ENCODE measurements at regions not wholly inside any gene's neighbourhood (a gene's known extent, or its start where the extent isn't known, plus 50 kb on each side); places are given as distances from the start of the nearest gene placed in this dataset.
A peak's percentile ranks its signal among the peaks of the same experiment; 100 is the strongest.

GRCh38 chr13:56752636-56753035 is 388.1 kb upstream of the PRR20A start:
- no peak overlapping the region for H2AK5ac ChIP-seq (ENCODE audit: low read depth, low read length)
- no peak overlapping the region for H3K18ac ChIP-seq (ENCODE audit: extremely low read depth, low read length)
- no peak overlapping the region for H3K23ac ChIP-seq (ENCODE audit: insufficient read length)
- no peak overlapping the region for H2BK12ac ChIP-seq (ENCODE audit: low read depth, low read length)
- no peak overlapping the region for H2BK5ac ChIP-seq (ENCODE audit: low read depth, low read length)
- 92% methylated on average over 1 of the region's 1 CpG; no CpG with 5 or more reads in 1 of the 2 experiments for WGBS, 2 experiments (ENCODE audit: extremely low coverage in 1 of 2, insufficient coverage in 1 of 2, insufficient read length in 1 of 2, insufficient replicate concordance in 2 of 2, low coverage in 1 of 2, low lambda C conversion rate in 2 of 2, missing lambda C conversion rate in 1 of 2)
- no peak overlapping the region for H3K4me3 ChIP-seq (ENCODE audit: extremely low read depth in 1 of 4, insufficient read depth in 2 of 4, low read depth in 3 of 4, low read length in 4 of 4)
- peak overlapping the region; percentile 76; the same call in 1 of the 2 replicates for H2AFZ ChIP-seq (ENCODE audit: low read length)
- no peak overlapping the region for H3K9ac ChIP-seq (replicated peaks in 1 of 4; ENCODE audit: extremely low read depth in 1 of 4, low read depth in 3 of 4, low read length in 3 of 4)
- H3K14ac ChIP-seq (ENCODE audit: insufficient read length), result no peak overlapping the region
- H3K27me3 ChIP-seq (replicated peaks in 1 of 4; ENCODE audit: control insufficient read depth in 3 of 4, extremely low read depth in 1 of 4, insufficient read depth in 3 of 4, low read length in 3 of 4), result no peaks in the 10 kb centered on the region
- no peaks in the 10 kb centered on the region for H3K79me1 ChIP-seq (ENCODE audit: low read depth, low read length)
- H3K23me2 ChIP-seq (ENCODE audit: low read depth, low read length), result no peaks in the 10 kb centered on the region
- H4K5ac ChIP-seq (ENCODE audit: insufficient read length, low read depth, low read length), result no peak overlapping the region
- no peak overlapping the region for H2BK120ac ChIP-seq (replicated peaks; ENCODE audit: low read depth, low read length)
- no peaks in the 10 kb centered on the region for H4K20me1 ChIP-seq (replicated peaks in 1 of 2; ENCODE audit: control insufficient read depth in 1 of 2, insufficient read depth in 2 of 2, low read length in 2 of 2)
- no peak for DNase-seq (ENCODE audit: low read depth in 1 of 2, low spot score in 2 of 2)
- ChIA-PET CTCF (ENCODE audit: partially characterized antibody) (interaction anchor here (0.6 to 1.0 kb wide), 4 partner anchors 13 to 871 kb away, joined by 3 to 4 read pairs (median 3); no protein-coding TSS in a partner anchor), POLR2A (ENCODE audit: partially characterized antibody) (no interaction called here)
- H3K4ac ChIP-seq (replicated peaks; ENCODE audit: insufficient read length, low read depth, low read length), result no peak overlapping the region
- no peak for FAIRE-seq
- H3K36me3 ChIP-seq (ENCODE audit: control insufficient read depth in 2 of 4, insufficient read depth in 4 of 4, low read length in 3 of 4), result no peaks in the 10 kb centered on the region
- H2BK15ac ChIP-seq (ENCODE audit: low read length), result no peak overlapping the region
- no peaks in the 10 kb centered on the region for H3K79me2 ChIP-seq (ENCODE audit: control insufficient read depth in 1 of 2, insufficient read depth in 2 of 2, low read length in 2 of 2)
- H3K9me3 ChIP-seq (ENCODE audit: insufficient read depth in 2 of 2, low read depth in 1 of 2, low read length in 1 of 2), result no peaks in the 10 kb centered on the region
- H3K4me1 ChIP-seq (replicated peaks in 1 of 4; ENCODE audit: control insufficient read depth in 3 of 4, insufficient read depth in 4 of 4, low read length in 3 of 4), result no peaks in the 10 kb centered on the region
- H2BK20ac ChIP-seq (ENCODE audit: low read length), result no peak overlapping the region
- H4K91ac ChIP-seq (replicated peaks; ENCODE audit: insufficient read length, low read length), result no peak overlapping the region
- no peak overlapping the region for H4K8ac ChIP-seq (ENCODE audit: extremely low read depth, insufficient read depth, low read length)
- no peak overlapping the region for H3K27ac ChIP-seq (ENCODE audit: low read depth, low read length)
- H3K4me2 ChIP-seq (ENCODE audit: insufficient read depth in 1 of 2, low read depth in 2 of 2, low read length in 2 of 2), result no peak overlapping the region
- no peak overlapping the region for H3K56ac ChIP-seq (replicated peaks; ENCODE audit: insufficient read length, low read depth, low read length)
- TF ChIP-seq EP300 (IDR thresholded peaks at IDR 0.05; ENCODE audit: borderline replicate concordance in 1 of 2, low read depth in 2 of 2, low read length in 2 of 2) (no peak), SAP30 (IDR thresholded peaks at IDR 0.05; ENCODE audit: insufficient read depth, insufficient replicate concordance, low read length) (no peak), JUND (IDR thresholded peaks at IDR 0.05; ENCODE audit: low read length) (no peak), E2F6 (IDR thresholded peaks at IDR 0.05) (no peak), POLR2AphosphoS5 (IDR thresholded peaks at IDR 0.05; ENCODE audit: low read depth, low read length) (no peak), POLR2A (IDR thresholded peaks at IDR 0.05; ENCODE audit: control extremely low read depth in 1 of 2, low read depth in 2 of 2, low read length in 2 of 2) (no peak), ATF2 (IDR thresholded peaks at IDR 0.05; ENCODE audit: low read length) (no peak), SP2 (IDR thresholded peaks at IDR 0.05; ENCODE audit: low read length) (no peak), ASH2L (IDR thresholded peaks at IDR 0.05; ENCODE audit: low read length) (no peak), USF2 (IDR thresholded peaks at IDR 0.05; ENCODE audit: low read length) (no peak), FOSL1 (IDR thresholded peaks at IDR 0.05; ENCODE audit: insufficient read depth, low read depth, low read length) (no peak)

Data from H1 (cell line).